ENCODE measurements at regions not wholly inside any gene's neighbourhood (a gene's known extent, or its start where the extent isn't known, plus 50 kb on each side); places are given as distances from the start of the nearest gene placed in this dataset.

GRCh38 chr4:11724731-11725130 lies 296.0 kb upstream of the HS3ST1 start:
- H3K27ac ChIP-seq: no peak overlapping the region
- H3K9me3 ChIP-seq (ENCODE audit: low read depth, low read length): no peaks in the 10 kb centered on the region
- DNase-seq (ENCODE audit: low read depth, low spot score): no peak
- no peaks in the 10 kb centered on the region for H3K36me3 ChIP-seq (ENCODE audit: insufficient read depth, low read length)
- no peak overlapping the region for H3K9ac ChIP-seq (ENCODE audit: insufficient read length)
- no peak for TF ChIP-seq POLR2AphosphoS5 (IDR thresholded peaks at IDR 0.05; ENCODE audit: borderline replicate concordance, low read depth, low read length)
- no peak for TF ChIP-seq EZH2 (IDR thresholded peaks at IDR 0.05)
- no peak for TF ChIP-seq FOXP2 (optimal IDR thresholded peaks at IDR 0.05; ENCODE audit: control extremely low read depth, extremely low read length, insufficient read depth)
- H3K4me3 ChIP-seq: no peak overlapping the region

- H3K27ac ChIP-seq: no peak overlapping the region
- H3K4me3 ChIP-seq: no peak overlapping the region
- no peaks in the 10 kb centered on the region for H3K36me3 ChIP-seq (ENCODE audit: insufficient read depth, low read length)
- DNase-seq (ENCODE audit: low read depth, low spot score): no peak
- no peak overlapping the region for H3K9ac ChIP-seq (ENCODE audit: insufficient read length)
- no peaks in the 10 kb centered on the region for H3K9me3 ChIP-seq (ENCODE audit: low read depth, low read length)
- TF ChIP-seq EZH2 (IDR thresholded peaks at IDR 0.05) (no peak), FOXP2 (optimal IDR thresholded peaks at IDR 0.05; ENCODE audit: control extremely low read depth, extremely low read length, insufficient read depth) (no peak), POLR2AphosphoS5 (IDR thresholded peaks at IDR 0.05; ENCODE audit: borderline replicate concordance, low read depth, low read length) (no peak)
Observed at GRCh38 chr4:11722223-11722622, 293.5 kb upstream of the HS3ST1 start.

- no peak overlapping the region for H3K4me3 ChIP-seq
- H3K36me3 ChIP-seq (ENCODE audit: insufficient read depth, low read length): no peaks in the 10 kb centered on the region
- H3K9ac ChIP-seq (ENCODE audit: insufficient read length): no peak overlapping the region
- DNase-seq (ENCODE audit: low read depth, low spot score): no peak
- TF ChIP-seq POLR2AphosphoS5 (IDR thresholded peaks at IDR 0.05; ENCODE audit: borderline replicate concordance, low read depth, low read length) (no peak), EZH2 (IDR thresholded peaks at IDR 0.05) (no peak), FOXP2 (optimal IDR thresholded peaks at IDR 0.05; ENCODE audit: control extremely low read depth, extremely low read length, insufficient read depth) (no peak)
- H3K27ac ChIP-seq: no peak overlapping the region
- H3K9me3 ChIP-seq (ENCODE audit: low read depth, low read length): no peaks in the 10 kb centered on the region
Observed at GRCh38 chr4:11720292-11720691, 291.6 kb upstream of the HS3ST1 start.

GRCh38 chr4:11719879-11720278 lies 291.2 kb upstream of the HS3ST1 start:
- Histone ChIP-seq H3K27ac (no peak overlapping the region), H3K9me3 (ENCODE audit: low read depth, low read length) (no peaks in the 10 kb centered on the region), H3K36me3 (ENCODE audit: insufficient read depth, low read length) (no peaks in the 10 kb centered on the region), H3K4me3 (no peak overlapping the region), H3K9ac (ENCODE audit: insufficient read length) (no peak overlapping the region)
- no peak for DNase-seq (ENCODE audit: low read depth, low spot score)
- TF ChIP-seq EZH2 (IDR thresholded peaks at IDR 0.05) (no peak), FOXP2 (optimal IDR thresholded peaks at IDR 0.05; ENCODE audit: control extremely low read depth, extremely low read length, insufficient read depth) (no peak), POLR2AphosphoS5 (IDR thresholded peaks at IDR 0.05; ENCODE audit: borderline replicate concordance, low read depth, low read length) (no peak)

- Histone ChIP-seq H3K4me3 (no peak overlapping the region), H3K27ac (no peak overlapping the region), H3K36me3 (ENCODE audit: insufficient read depth, low read length) (no peaks in the 10 kb centered on the region), H3K9ac (ENCODE audit: insufficient read length) (no peak overlapping the region), H3K9me3 (ENCODE audit: low read depth, low read length) (no peaks in the 10 kb centered on the region)
- no peak for DNase-seq (ENCODE audit: low read depth, low spot score)
- TF ChIP-seq POLR2AphosphoS5 (IDR thresholded peaks at IDR 0.05; ENCODE audit: borderline replicate concordance, low read depth, low read length) (no peak), EZH2 (IDR thresholded peaks at IDR 0.05) (no peak), FOXP2 (optimal IDR thresholded peaks at IDR 0.05; ENCODE audit: control extremely low read depth, extremely low read length, insufficient read depth) (no peak)
Observed at GRCh38 chr4:11715753-11716521, 287.2 kb upstream of the HS3ST1 start.

GRCh38 chr4:11710453-11711093 lies 281.9 kb upstream of the HS3ST1 start:
- Histone ChIP-seq H3K9me3 (ENCODE audit: low read depth, low read length) (no peaks in the 10 kb centered on the region), H3K4me3 (no peak overlapping the region), H3K36me3 (ENCODE audit: insufficient read depth, low read length) (no peaks in the 10 kb centered on the region), H3K27ac (no peak overlapping the region), H3K9ac (ENCODE audit: insufficient read length) (no peak overlapping the region)
- DNase-seq (ENCODE audit: low read depth, low spot score): no peak
- TF ChIP-seq POLR2AphosphoS5 (IDR thresholded peaks at IDR 0.05; ENCODE audit: borderline replicate concordance, low read depth, low read length) (no peak), EZH2 (IDR thresholded peaks at IDR 0.05) (no peak), FOXP2 (optimal IDR thresholded peaks at IDR 0.05; ENCODE audit: control extremely low read depth, extremely low read length, insufficient read depth) (no peak)

GRCh38 chr4:11704186-11704830 lies 275.6 kb upstream of the HS3ST1 start:
- DNase-seq (ENCODE audit: low read depth, low spot score): no peak
- no peaks in the 10 kb centered on the region for H3K36me3 ChIP-seq (ENCODE audit: insufficient read depth, low read length)
- TF ChIP-seq EZH2 (IDR thresholded peaks at IDR 0.05): no peak
- no peak for TF ChIP-seq FOXP2 (optimal IDR thresholded peaks at IDR 0.05; ENCODE audit: control extremely low read depth, extremely low read length, insufficient read depth)
- no peak for TF ChIP-seq POLR2AphosphoS5 (IDR thresholded peaks at IDR 0.05; ENCODE audit: borderline replicate concordance, low read depth, low read length)
- no peak overlapping the region for H3K9ac ChIP-seq (ENCODE audit: insufficient read length)
- H3K9me3 ChIP-seq (ENCODE audit: low read depth, low read length): no peaks in the 10 kb centered on the region
- H3K4me3 ChIP-seq: no peak overlapping the region
- H3K27ac ChIP-seq: no peak overlapping the region

- no peak overlapping the region for H3K4me3 ChIP-seq
- TF ChIP-seq EZH2 (IDR thresholded peaks at IDR 0.05): no peak
- TF ChIP-seq FOXP2 (optimal IDR thresholded peaks at IDR 0.05; ENCODE audit: control extremely low read depth, extremely low read length, insufficient read depth): no peak
- no peaks in the 10 kb centered on the region for H3K9me3 ChIP-seq (ENCODE audit: low read depth, low read length)
- H3K27ac ChIP-seq: no peak overlapping the region
- H3K9ac ChIP-seq (ENCODE audit: insufficient read length): no peak overlapping the region
- no peaks in the 10 kb centered on the region for H3K36me3 ChIP-seq (ENCODE audit: insufficient read depth, low read length)
- no peak for DNase-seq (ENCODE audit: low read depth, low spot score)
Observed at GRCh38 chr4:11702886-11703557, 274.3 kb upstream of the HS3ST1 start.
